Right atrium auricular region (tissue), 2 donors: ENCODE measurements at regions not wholly inside any gene's neighbourhood (a gene's known extent, or its start where the extent isn't known, plus 50 kb on each side); places are given as distances from the start of the nearest gene placed in this dataset.

Experiments used
- DNase-seq: peaks from one replicate; pipeline ENCODE4 v3.0.0-alpha.2; 2019; ENCODE audit warnings: low spot score
- H3K27ac ChIP-seq, 2 donors: fragments of 200-600 bp; sonication (generic); 1 replicate in 1 of 2; 2 replicates in 1 of 2; pipeline ENCODE4 v1.5.1; 2016 to 2019
- H3K27me3 ChIP-seq, 2 donors: fragments of 200-600 bp; sonication (generic); one replicate each; pipeline versions ENCODE4 v1.5.1 to v1.6.0; 2017 to 2019
- H3K36me3 ChIP-seq: fragments of 200-600 bp; sonication (generic); one replicate; pipeline ENCODE4 v1.5.1; 2016
- H3K4me1 ChIP-seq, 2 donors: fragments of 200-600 bp; sonication (generic); one replicate each; pipeline versions ENCODE4 v1.5.1 to v1.6.0; 2017 to 2019
- H3K4me3 ChIP-seq, 2 donors: fragments of 200-600 bp; sonication (generic); 1 replicate in 1 of 2; 2 replicates in 1 of 2; pipeline ENCODE4 v1.5.1; 2017 to 2019; ENCODE audit warnings: mild to moderate bottlenecking in 1 of 2, moderate library complexity in 1 of 2
- H3K9me3 ChIP-seq, 2 donors: fragments of 200-600 bp; sonication (generic); one replicate each; pipeline ENCODE4 v1.5.1; 2019
- CTCF ChIP-seq, 2 donors: fragments of 200-600 bp; sonication (generic); IDR thresholded peaks; one replicate each; pipeline ENCODE4 v1.5.1; 2019; ENCODE audit warnings: antibody characterized with exemption in 2 of 2

- no peak for DNase-seq
- no peak for TF ChIP-seq CTCF (IDR thresholded peaks at IDR 0.05)
- Histone ChIP-seq H3K4me3 (no peak overlapping the region), H3K27ac (no peak overlapping the region), H3K4me1 (no peaks in the 10 kb centered on the region), H3K9me3 (no peaks in the 10 kb centered on the region), H3K27me3 (no peaks in the 10 kb centered on the region), H3K36me3 (no peaks in the 10 kb centered on the region)
Observed at GRCh38 chr4:36568575-36568974, 287.2 kb downstream of the DTHD1 start.

- Histone ChIP-seq H3K36me3 (no peaks in the 10 kb centered on the region), H3K4me3 (no peak overlapping the region), H3K27ac (no peak overlapping the region), H3K9me3 (peaks cover 0 to 23% of the 10 kb centered on the region in 2 donors), H3K4me1 (no peaks in the 10 kb centered on the region), H3K27me3 (no peaks in the 10 kb centered on the region)
- no peak for DNase-seq
- TF ChIP-seq CTCF (IDR thresholded peaks at IDR 0.05), result no peak
Observed at GRCh38 chr4:36573441-36573840, 292.0 kb downstream of the DTHD1 start.

GRCh38 chr4:36574816-36575215, 293.4 kb downstream of the DTHD1 start:
- Histone ChIP-seq H3K4me3 (no peak overlapping the region), H3K4me1 (no peaks in the 10 kb centered on the region), H3K27ac (no peak overlapping the region), H3K27me3 (no peaks in the 10 kb centered on the region), H3K36me3 (no peaks in the 10 kb centered on the region), H3K9me3 (peaks cover 0 to 23% of the 10 kb centered on the region in 2 donors)
- no peak for DNase-seq
- no peak for TF ChIP-seq CTCF (IDR thresholded peaks at IDR 0.05)

GRCh38 chr4:36582198-36582597, 300.8 kb downstream of the DTHD1 start:
- Histone ChIP-seq H3K4me3 (no peak overlapping the region), H3K27ac (no peak overlapping the region), H3K9me3 (peaks cover 0 to 6% of the 10 kb centered on the region in 2 donors), H3K4me1 (no peaks in the 10 kb centered on the region), H3K27me3 (no peaks in the 10 kb centered on the region), H3K36me3 (no peaks in the 10 kb centered on the region)
- DNase-seq, result no peak
- TF ChIP-seq CTCF (IDR thresholded peaks at IDR 0.05), result no peak

- Histone ChIP-seq H3K27me3 (no peaks in the 10 kb centered on the region), H3K9me3 (peaks cover 0 to 18% of the 10 kb centered on the region in 2 donors), H3K27ac (no peak overlapping the region), H3K36me3 (no peaks in the 10 kb centered on the region), H3K4me3 (no peak overlapping the region), H3K4me1 (no peaks in the 10 kb centered on the region)
- no peak for DNase-seq
- TF ChIP-seq CTCF (IDR thresholded peaks at IDR 0.05), result no peak
Observed at GRCh38 chr4:36587909-36588472, 306.6 kb downstream of the DTHD1 start.

GRCh38 chr4:36590343-36590742, 308.9 kb downstream of the DTHD1 start:
- H3K27ac ChIP-seq, result no peak overlapping the region
- DNase-seq, result no peak
- H3K9me3 ChIP-seq, result peaks cover 0 to 18% of the 10 kb centered on the region in 2 donors
- TF ChIP-seq CTCF (IDR thresholded peaks at IDR 0.05), result no peak
- no peaks in the 10 kb centered on the region for H3K27me3 ChIP-seq
- H3K36me3 ChIP-seq, result no peaks in the 10 kb centered on the region
- no peak overlapping the region for H3K4me3 ChIP-seq
- H3K4me1 ChIP-seq, result no peaks in the 10 kb centered on the region
